Stimulated activated naive CD4-positive, alpha-beta T cell treated with Interleukin-2 at 50 U/mL for 16 hours (primary cell): ENCODE measurements at regions not wholly inside any gene's neighbourhood (a gene's known extent, or its start where the extent isn't known, plus 50 kb on each side); places are given as distances from the start of the nearest gene placed in this dataset.
"Not testable (repeated sequence)": the region's sequence is repeated elsewhere in the genome, so short reads cannot be mapped to it uniquely, and the experiment has no call there.

Source experiments
- DNase-seq: peaks from one replicate; lab custom pipeline; 2025; lab: John Stamatoyannopoulos, UW

- no peak for DNase-seq
These were observed 311.9 kb downstream of the SHQ1 start for GRCh38 chr3:72536206-72536877.

GRCh38 chr3:72535772-72536171 lies 312.5 kb downstream of the SHQ1 start:
- no peak for DNase-seq

- no peak for DNase-seq
These were observed 314.4 kb downstream of the SHQ1 start for GRCh38 chr3:72533591-72534473.

- no peak for DNase-seq
These were observed 317.8 kb downstream of the SHQ1 start for GRCh38 chr3:72530426-72530825.

DNA sequence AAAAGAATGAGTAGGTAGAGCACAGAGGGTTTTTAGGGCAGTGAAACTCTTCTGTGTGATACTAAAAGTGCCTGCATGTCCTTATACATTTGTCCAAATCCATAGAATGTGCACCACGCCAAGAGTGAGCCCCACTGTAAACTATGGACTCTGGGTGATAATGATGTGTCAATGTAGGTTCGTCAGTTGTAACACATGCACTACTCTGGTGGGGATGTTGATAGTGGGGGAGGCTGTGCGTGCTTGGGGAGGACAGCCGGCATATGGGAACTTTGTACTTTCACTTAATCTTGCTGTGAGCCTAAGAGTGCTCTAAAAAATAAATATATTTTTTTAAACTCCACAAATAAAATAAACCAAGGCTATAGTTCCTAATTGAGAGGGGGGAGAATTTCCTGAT lies 319.2 kb downstream of the SHQ1 start:
- no peak for DNase-seq

DNA sequence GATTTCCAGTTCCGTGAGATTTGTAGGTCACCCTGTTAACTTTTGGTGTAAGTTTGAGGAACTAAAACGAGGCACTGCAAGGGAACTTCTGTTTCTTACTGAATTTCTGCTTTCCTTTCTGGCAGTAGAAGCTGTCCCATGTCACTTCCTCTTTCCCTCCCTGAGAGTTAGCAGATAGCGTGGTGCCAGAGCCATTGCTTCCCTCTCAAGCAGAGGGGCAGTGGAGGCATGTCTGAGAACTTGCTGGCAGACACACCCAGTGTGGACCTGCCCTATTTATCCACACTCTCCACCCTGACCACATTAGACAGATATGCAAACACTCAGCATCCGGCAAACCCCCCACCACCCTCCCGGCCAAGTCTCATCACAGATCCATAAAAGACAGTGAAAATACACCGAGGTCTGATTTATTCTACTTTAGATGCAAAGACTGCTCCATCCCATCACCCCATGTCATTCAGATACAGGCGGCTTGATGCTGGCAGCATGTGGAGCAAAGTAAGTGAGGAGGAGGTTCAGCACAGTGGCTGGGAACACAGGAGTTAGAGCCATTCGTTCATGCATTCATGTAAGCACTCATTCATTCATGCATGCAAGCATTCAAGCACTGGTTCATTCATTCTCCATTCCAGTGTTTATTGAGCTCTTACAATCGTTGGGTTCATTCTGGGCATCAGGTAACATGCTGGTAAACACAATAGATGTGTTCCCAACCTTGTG lies 324.7 kb downstream of the SHQ1 start:
- DNase-seq = no peak

- DNase-seq = peak; percentile 64
These were observed 327.4 kb downstream of the SHQ1 start for GRCh38 chr3:72520690-72521308.

- no peak for DNase-seq
These were observed 328.2 kb downstream of the SHQ1 start for GRCh38 chr3:72519946-72520604.

DNA sequence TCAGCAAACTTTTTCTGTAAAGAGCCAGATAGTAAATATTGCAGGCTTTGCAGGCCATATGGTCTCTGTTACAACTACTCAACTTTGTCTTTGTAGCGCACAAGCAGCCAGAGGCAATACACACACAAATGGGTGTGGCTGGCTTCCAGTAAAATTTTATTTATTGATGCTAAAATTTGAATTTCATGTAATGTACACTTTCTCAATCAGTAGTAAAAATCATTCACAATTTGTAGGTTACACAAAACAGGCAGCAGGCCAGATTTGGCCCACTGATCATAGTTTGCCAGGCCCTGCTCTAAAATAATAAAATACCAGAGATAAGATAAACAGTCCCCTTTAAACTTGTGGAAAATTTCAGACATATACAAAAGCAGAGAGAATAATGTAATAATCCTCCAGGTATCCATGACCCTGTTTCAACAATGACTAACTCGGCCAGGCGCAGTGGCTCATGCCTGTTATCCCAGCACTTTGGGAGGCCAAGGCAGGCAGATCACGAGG lies 330.3 kb downstream of the SHQ1 start:
- DNase-seq = no peak

DNA sequence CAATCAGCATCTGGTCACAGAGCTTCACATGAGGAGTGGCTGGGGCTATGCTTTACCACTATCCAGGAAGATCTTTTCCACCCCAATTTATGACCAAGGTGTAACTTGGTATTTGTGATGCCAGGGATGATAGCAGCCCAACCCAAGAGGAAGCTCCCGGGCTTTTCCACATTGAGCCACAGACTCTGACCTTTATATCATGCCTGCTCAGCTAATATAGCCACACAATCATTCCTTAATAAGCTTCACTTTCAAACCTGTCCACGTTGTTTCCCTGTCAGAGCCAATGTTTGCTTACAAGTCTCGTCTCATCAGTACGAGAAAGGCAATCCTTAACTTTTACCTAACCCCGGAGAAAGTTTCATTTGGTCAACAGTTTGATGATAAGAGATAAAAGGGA lies 330.9 kb downstream of the SHQ1 start:
- no peak for DNase-seq

- no peak for DNase-seq
These were observed 331.9 kb downstream of the SHQ1 start for GRCh38 chr3:72516361-72516760.

- no peak for DNase-seq
These were observed 332.3 kb downstream of the SHQ1 start for GRCh38 chr3:72515941-72516340.

DNA sequence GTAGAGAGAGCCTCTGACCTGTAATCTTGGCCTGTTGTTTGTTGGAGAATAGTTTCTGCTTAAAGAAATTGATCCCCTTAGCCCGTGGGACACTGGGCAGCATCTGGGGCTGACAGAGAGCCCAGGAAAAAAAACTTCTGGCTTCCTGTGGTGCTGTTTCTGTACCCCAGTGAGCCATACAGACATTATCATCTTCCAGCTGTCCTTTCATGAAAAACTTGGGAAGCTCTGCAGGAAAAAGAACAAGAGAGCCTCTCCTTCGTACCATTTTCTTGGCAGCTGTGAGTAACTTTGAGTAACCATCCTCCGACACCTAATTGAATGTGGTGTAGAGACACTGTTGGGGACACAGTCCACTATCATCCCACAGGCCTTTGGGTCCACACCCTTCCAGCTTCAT lies 333.0 kb downstream of the SHQ1 start:
- DNase-seq = no peak

- DNase-seq = no peak
These were observed 338.0 kb downstream of the SHQ1 start for GRCh38 chr3:72510247-72510646.

GRCh38 chr3:72505539-72506405 lies 342.5 kb downstream of the SHQ1 start:
- no peak for DNase-seq

- DNase-seq = not testable (repeated sequence)
These were observed 350.7 kb downstream of the SHQ1 start for GRCh38 chr3:72497501-72497900.

GRCh38 chr3:72496051-72496670 lies 352.1 kb downstream of the SHQ1 start:
- no peak for DNase-seq

DNA sequence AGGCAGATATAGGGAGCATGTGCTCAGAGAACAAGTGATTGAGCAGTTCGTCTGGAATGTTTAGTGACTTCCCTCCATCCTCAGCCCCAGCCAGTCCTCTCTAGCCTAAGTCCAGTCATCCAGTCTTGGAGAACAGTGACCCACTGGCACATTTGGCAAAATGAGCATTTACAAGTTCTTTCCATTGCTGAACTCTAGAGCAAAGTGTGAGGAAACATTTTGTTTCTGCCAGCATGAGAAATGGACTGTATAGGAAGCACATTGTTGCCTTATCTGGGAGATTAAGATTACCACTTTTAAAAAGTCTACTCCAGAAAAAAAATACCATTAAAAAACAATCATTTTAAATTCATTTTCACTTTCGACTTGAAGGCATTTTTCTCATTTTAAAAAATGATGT lies 353.6 kb downstream of the SHQ1 start:
- no peak for DNase-seq

DNA sequence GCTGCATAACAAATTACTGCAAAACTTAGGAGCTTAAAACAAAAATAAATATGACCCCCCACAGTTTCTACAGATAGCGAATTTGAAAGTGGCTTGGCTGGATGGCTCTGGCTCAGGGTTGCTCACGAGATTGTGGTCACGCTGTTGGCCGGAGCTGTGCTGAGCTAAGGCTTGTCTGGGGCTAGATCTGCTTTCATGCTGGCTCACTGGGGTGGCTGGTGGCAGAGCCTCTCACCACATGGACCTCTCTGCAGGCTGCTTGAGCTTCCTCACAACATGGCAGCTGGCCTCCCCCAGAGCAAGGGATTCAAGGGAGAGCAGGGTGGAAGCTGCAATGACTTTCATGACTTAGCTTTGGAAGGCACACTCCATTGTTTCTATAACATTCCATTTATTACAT lies 354.1 kb downstream of the SHQ1 start:
- DNase-seq = no peak

GRCh38 chr3:72492240-72492639 lies 356.0 kb downstream of the SHQ1 start:
- no peak for DNase-seq
